HG03135 (cell line): ENCODE measurements at regions not wholly inside any gene's neighbourhood (a gene's known extent, or its start where the extent isn't known, plus 50 kb on each side); places are given as distances from the start of the nearest gene placed in this dataset.

Experiments
- ATAC-seq: cut with Tn5 transposase; IDR thresholded peaks from one replicate; pipeline ENCODE4 v1.9.1; 2021; ENCODE audit warnings: mild to moderate bottlenecking, moderate library complexity; ENCODE audit not compliant: unreplicated experiment

DNA sequence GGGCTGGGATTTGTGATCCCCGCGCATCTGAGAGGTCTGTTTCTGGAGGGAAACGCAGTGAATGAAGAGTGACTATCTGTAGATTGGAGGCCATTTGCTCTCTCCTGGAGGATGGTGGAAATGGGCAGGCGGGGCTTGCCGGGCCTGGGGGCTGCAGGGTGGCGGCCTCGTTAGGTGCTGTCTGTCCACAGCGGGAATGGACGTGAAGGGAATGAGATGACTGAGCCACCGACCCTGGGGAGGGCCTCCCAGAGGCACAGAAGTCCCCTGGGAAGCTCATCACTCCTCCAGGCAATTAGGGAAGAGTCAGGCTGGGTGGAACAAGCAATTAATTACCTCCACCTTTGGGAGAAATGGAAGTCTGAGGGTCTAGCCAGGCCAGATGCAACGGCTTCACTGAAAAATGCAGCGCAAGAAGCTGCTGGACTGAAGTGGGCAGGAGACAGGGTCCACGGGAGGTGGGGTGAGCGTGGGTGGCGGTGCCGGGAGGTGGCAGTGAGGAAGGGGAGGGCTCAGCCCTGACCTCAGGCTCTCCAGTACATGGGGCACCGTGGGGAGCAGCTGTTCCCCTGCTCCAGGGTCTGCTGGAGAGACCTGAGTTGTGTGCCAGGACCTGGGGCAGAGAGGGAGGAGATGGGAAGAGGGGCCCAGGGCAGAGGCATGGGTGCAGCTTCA is 524.5 kb downstream of the BRD1 start:
- ATAC-seq: no peak

DNA sequence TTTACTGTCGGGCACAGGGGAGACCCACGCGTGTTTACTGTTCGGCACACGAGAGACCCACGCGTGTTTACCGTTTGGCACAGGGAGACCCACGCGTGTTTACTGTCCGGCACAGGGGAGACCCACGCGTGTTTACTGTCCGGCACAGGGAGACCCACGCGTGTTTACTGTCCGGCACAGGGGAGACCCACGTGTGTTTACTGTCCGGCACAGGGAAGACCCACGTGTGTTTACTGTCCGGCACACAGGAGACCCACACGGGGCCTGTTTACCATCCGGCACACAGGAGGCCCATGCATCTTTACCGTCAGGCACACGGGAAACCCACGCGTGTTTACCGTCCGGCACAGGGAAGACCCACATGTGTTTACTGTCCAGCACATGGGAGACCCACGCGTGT is 525.1 kb downstream of the BRD1 start:
- ATAC-seq: no peak

DNA sequence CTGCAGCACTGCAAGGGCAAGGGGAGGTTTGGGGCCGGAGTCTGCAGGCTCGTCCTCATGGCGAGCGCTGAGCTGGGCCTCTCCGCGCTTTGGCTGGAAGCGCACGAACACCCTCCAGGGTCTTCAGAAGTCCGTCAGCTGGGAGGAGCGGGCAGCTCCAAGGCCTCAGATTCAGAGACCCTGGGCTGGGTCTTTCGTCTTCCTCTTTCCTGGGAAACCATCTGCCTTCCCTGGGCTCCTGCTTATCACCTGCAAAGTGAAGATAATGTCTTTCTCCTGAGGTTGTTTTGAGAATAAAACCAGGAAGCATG is 525.6 kb downstream of the BRD1 start:
- ATAC-seq: no peak

DNA sequence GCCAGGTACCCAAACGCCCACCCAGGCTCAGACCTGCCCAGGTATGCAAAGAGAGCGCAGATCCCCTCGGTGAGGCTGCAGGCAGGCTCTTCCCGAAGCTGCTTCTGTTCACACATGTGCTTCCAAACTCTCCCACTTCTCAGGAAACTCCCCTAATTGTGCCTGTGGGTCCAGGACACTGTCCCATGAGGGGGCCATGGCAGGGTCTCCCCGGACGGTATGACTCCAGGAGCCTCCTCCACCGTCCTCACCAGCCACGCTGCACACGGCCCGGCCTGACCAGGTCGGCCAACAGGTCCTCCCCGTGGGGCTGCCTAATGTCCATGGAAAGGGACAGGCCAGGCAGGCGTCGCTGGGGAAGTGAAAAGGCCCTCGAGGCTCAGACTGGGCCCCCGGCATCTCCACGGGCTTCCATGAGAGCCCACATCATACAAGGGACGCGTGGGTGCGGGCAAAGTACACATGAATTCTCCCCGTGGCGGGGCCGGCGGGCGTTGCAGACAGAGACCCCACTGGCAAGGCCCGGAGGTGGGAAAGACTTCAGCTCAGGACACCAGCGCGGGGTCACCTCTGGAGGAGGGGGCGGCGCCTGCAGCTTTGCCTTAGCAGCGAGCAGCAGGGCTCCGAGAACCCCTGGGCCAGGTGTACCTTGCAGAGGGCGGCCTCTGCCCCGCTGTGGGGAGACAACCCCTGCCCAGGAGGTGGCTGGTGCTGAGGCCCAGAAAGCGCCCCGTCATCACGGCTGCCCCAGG is 526.1 kb downstream of the BRD1 start:
- no peak for ATAC-seq

DNA sequence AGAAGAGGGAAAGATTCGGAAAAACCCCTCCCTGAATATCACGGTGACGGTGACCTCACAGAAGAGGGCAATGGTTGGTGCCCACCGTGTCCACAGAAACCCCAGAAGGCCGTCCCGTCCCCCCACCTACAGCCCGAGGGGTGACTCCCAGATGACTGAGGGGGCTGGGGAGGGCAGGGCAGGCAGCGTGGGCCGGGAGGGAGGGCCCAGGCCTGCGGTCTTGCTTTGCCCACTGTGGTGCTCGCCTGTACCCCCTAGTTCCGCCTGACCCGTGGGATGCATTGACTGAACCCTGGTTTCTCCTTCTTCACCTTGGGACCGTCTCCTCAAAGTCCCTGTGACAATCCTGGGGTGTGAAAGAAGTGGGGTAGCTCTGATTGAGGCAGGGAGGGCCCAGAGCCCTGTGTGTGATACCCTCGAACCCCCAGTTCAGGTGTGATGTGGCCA is 526.7 kb downstream of the BRD1 start:
- ATAC-seq: no peak

DNA sequence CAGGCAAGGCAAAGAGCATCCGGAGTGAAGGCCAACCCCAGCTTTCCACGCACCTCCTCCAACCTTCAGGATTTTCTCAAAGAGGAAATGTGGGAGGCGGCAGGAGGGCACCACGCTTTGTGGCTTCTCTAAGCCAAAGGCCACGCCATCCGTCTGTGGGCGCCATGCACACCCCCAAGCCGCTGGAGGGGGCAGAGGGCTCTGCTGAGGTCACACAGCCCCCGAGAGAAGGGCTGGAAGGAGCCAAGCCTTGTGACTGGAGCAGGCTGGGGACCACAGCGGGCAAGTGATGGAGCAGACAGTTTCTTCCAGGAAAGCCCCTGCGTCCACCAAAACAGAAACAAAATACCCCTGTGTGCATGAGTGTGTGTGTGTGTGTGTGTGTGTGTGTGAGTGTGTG is 527.4 kb downstream of the BRD1 start:
- no peak for ATAC-seq

DNA sequence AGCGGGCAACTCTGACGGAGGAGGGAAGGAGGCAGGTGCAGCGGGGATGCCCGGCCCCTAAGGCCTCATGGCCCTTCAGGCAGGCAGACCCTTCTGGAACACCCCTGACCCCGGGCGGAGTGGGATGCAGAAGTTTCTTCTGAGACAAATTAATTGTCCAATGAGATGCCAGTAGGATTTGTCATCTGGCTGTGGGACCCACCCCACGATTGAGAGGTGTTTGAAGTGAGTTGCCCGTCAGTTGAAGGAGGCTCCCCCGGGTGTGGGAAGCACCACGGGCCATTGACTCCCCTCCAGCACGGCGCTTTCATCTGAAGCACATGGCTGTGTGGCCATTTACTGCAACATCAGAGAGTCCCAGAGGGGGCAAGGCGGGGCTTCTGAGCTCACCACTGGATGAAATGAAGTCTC is 527.8 kb downstream of the BRD1 start:
- no peak for ATAC-seq

DNA sequence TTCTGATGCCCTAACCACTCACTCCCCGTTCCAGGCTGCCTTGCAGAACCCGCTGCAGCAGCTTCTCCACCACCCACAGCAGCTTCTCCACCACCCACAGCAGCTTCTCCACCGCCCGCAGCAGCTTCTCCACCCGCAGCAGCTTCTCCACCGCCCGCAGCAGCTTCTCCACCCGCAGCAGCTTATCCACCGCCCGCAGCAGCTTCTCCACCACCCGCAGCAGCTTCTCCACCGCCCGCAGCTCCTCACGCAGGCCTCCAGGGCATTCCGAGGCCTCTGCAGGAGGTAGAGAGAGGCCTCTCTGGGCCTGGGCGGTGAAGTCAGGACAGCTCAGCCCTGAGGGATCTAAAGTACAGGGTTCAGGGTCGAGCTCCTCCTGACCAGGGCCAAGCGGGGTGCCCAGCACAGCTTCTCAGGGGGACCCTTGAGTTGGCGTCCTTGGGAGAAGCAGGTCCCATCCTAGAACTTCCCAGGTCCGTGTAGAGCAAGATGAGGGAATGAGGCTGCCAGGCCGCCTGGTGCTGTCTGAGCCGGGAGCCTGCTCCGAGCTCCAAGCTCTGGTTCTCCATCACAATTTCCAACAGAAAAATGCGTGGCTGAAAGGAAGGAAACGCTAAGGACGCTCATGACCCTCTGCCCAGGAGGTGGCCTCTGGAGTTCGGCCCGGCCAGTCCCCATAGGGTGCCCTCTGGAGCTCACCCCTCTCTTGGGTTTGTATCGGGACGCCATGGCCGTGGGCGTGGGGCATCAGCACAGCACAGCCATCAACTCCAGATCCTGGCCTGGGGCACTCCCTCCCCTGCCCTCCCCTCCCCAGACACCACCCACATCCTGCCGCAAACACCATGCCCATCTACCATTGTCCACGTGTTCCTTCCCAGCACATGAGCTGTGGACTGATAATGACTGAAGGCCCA is 528.6 kb downstream of the BRD1 start:
- ATAC-seq: no peak

DNA sequence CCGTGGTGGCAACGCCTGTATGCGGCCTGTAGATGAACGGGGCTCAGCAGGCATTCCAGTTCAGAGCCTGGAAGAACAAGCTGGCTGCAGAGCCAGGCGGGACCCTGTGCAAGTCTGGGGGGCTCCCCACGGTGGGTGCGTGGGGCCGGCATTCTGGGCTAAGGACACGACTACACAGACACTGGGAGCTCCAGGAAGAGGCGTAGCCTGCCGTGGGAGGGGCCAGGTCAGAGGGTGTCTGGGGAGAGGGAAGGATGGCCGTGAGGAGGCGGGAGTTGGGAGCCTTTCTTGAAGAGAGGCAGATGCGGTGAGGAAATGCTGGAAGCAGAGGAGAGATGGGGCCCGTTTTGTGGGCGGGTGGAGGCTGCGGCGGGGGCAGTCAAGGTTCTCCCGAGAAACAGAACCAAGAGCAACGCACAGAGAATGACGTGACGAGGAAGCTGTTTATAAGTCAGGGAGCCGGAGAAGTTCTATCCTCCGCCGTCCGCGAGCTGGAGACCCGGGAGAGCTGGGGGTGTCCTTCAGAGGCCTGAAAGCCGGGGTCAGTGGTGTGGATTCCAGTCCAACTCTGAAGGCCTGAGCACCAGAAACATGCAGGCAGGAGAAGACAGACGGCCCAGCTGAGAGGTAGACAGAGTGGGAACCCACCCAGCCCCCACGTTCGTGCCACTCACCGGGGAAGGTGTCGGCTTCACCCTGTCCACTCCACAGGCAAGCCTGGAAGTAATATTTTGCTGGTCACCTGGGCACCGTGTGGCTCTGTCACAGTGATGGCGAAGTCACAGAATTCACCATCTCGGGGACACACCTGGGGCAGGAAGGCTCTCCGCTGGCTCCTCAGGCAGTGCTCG is 529.6 kb downstream of the BRD1 start:
- no peak for ATAC-seq

DNA sequence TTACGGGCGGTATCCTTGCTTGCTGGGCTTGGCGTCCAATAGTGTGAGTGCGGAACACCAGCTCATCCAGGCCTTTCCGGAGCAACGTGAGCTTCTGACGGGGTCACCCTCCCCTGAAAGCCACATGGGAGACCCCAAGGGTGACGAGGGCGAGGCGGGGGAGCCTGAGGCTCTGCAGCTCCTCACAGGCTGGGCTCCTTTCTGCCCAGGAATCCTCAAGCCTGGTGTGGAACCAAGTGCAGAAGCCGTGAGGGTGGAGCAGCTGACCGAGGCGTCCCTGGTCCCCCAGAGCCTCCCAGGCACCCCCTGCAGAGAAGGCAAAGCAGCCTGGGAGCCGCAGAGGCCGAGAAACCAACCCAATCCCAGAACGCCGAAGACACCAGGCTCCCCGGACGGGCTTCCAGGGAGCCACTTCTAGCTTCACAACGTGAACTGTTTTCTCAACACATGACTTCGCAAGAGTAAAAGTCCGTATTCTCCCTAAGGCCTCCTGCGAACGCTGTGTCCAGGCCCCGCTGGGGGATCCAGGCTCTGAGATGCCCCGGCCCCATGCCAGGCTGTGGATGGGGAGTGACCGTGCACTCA is 530.3 kb downstream of the BRD1 start:
- no peak for ATAC-seq

DNA sequence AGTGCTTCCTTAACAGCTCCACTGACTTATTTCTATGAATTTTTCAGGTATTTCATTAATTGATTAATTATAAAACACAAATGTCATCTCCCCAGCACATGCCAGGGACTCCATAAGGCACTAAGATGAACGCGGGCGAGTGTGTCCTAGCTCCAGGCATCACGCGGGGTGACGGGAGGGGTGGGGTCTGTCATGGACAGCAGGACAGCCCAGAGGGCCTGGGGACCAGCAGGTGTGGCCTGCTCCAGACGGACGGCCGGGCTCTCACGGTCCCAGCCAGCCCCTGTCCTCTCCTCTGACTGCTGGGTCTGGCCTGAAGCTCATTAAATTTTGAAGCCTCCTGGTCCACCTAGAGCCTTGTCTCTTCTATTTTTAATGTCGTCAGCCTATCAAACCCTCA is 531.1 kb downstream of the BRD1 start:
- ATAC-seq: no peak

DNA sequence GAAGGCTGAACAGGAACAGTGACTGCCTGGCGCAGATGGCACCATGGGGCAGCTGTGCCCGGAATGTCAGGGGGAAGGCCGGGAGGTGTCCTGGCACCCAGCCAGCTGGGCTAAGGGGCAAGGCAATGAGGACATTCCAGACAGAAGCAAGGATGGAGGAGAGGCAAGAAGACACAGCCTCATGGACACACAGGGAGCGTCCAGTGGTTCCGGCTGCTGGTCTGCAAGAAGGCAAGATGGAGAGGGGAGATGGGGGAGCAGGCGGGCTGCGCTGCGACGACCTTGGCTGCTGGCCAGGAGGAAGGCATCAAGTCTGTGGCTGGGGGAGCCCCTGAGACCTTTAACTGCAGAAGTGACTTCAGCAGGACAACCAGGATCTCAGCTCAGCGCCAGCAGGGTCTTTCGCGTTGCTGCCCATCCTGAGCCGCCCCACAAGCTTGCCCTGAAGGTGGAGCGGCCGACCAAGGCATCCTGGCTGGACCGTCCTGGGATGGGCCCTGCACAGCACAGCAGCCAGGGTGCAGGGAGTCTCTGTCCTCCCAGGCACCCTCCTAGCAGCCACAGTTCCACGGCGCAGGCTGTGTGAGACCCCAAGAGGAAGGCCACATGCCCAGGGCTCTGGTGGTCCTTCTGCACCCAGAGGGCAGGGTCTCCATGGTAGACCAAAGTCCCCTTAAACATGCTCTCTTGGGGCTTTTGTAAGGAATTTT is 531.7 kb downstream of the BRD1 start:
- no peak for ATAC-seq

DNA sequence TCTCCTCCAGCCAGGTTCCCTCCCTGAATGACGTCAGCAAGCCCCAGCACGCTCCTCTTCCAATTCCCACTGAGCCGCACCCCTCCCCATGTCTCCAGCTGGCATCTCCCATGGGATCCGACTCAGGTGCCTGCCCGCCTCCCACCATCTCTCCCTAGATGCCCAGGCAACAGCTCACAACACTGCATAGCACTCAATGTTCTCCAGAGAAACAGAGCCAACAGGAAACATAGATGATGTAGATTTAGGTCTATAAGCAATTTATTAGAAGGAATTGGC is 532.3 kb downstream of the BRD1 start:
- ATAC-seq: no peak

DNA sequence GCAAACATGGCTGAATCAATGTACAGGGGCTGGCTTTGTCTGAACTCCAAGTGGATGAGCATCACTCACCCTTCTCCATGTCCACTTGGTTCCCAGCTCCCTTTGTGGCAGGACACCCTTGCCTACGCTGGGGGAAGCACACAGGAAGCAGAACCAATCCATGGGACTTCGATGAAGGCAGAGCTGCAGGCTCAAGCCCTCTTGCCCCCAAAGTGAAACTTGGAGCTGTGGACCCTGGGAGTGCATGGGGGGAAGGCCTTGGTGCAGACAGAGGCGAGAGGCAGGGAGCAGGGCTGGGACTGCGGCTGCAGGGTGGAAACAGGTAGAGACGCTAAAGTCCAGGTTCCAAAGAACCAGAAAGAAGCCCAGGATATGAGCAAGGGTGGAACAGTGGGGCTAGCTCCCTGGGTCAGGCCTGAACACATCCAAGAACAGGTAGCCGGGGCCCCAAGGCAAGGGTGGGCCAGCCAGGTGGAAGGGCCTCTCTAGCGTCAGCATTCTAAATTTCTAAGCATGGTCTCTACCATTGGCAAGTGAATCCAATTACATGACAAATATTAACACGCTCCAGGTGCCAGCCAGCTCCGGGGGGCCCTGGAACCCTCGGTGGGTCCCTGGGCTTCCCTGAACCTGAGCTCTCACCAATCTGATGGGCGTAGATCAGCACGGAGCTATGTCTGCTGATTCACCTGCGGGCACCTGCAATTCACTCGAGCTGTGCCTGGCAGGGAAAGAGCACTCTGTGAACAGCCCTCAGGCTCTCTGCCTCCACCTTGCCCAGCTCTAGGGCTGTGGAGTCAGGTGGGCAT is 532.8 kb downstream of the BRD1 start:
- no peak for ATAC-seq

DNA sequence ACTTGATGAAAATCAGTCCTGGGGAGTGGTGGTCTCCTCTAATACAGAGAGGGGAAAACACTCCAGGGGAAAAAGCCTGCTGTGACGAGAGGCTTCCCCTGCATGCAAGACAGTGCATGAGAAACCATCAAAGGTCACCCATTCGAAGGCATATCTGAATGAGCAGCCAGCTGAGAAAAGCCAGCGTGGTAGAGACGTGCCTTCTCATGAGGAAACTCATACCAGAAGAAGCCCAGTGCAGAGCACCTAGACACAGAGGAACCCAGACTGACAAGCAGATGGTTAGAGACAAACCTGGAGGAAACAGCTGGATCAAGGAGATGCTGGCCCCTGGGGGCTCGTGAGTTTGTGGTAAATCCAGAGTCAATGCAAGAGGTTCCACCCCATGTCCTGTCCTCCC is 534.8 kb downstream of the BRD1 start:
- no peak for ATAC-seq

DNA sequence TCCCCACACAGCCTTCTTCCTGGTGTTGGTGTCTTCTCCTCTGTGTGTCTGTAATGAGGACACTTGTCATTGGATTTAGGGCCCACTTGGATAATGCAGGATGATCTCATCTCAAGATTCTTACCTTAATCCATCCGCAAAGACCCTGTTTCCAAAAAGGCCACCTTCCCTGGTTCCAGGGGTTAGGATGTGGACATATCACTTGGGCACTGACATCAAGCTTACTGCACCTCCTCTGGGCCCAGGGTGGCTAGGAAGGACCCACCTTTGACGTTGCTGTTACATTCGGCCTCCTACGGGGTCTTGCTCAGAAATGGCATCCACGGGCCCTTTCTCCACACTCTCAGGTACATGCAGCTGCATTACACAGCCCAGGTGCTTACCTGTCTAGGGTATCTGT is 535.9 kb downstream of the BRD1 start:
- ATAC-seq: no peak

DNA sequence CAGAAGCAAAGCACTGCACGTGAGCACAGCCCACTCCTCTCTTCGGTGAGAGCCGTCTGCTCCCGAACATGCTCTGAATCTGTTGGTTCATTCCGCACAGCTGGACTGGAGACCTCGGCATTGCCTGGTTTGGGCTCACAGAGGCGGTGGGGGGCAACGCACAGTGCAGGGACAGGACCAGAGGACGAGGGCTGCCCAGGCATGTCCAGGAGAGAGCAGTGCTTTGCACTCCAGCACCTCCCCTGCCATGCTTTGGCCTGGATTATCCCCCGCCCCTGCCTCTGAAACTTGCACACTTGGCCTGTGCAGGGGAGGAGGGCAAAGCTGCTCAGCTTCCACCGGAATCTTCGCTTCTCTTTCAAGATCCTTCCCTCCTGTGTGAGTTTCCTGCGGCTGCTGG is 536.5 kb downstream of the BRD1 start:
- no peak for ATAC-seq

DNA sequence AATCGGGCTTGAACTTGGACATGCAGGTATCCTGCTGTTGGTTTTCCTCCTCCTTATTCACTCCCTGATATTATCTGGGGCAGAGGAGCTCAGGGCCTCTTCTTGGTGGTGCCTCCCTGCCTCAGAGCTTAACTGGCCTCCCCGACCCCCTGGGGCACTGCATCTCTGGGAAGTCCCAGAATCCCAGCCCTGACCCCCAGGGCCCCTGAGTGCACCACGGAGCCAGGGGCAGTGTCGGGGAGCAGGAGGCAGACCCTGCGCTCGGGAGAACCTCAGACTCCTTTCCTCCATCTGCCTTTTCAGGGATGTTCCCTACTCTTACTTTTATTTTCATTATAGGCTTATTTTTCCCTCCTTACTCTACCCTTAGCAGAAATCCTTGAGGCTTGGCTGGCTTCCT is 537.0 kb downstream of the BRD1 start:
- no peak for ATAC-seq
